ENCODE measurements at regions not wholly inside any gene's neighbourhood (a gene's known extent, or its start where the extent isn't known, plus 50 kb on each side); places are given as distances from the start of the nearest gene placed in this dataset.

DNA sequence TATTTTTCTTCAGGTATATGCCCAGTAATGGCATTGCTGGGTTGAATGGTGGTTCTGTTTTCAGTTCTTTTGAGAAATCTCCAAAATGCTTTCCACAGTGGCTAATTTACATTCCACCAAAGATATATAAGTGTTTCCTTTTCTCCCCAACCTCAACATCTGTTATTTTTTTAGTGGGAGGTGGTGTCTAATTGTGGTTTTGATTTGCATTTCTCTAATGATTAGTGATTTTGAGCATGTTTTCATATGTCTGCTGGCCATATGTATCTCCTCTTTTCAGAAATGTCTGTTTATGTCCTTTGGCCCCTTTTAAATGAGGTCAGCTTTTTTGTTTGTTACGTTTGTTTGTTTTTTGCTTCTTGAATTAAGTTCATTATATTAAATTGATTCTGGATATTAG lies 760.2 kb downstream of the KCNA4 start:
- TF ChIP-seq, protein P1, sequence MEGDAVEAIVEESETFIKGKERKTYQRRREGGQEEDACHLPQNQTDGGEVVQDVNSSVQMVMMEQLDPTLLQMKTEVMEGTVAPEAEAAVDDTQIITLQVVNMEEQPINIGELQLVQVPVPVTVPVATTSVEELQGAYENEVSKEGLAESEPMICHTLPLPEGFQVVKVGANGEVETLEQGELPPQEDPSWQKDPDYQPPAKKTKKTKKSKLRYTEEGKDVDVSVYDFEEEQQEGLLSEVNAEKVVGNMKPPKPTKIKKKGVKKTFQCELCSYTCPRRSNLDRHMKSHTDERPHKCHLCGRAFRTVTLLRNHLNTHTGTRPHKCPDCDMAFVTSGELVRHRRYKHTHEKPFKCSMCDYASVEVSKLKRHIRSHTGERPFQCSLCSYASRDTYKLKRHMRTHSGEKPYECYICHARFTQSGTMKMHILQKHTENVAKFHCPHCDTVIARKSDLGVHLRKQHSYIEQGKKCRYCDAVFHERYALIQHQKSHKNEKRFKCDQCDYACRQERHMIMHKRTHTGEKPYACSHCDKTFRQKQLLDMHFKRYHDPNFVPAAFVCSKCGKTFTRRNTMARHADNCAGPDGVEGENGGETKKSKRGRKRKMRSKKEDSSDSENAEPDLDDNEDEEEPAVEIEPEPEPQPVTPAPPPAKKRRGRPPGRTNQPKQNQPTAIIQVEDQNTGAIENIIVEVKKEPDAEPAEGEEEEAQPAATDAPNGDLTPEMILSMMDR (conservative IDR thresholded peaks at IDR 0.05; ENCODE audit: low read length) = no peak
- TF ChIP-seq EZH2phosphoT487 (IDR thresholded peaks at IDR 0.05; ENCODE audit: borderline replicate concordance) = no peak

Data from Loucy (cell line).